ENCODE measurements at regions not wholly inside any gene's neighbourhood (a gene's known extent, or its start where the extent isn't known, plus 50 kb on each side); places are given as distances from the start of the nearest gene placed in this dataset.

DNA sequence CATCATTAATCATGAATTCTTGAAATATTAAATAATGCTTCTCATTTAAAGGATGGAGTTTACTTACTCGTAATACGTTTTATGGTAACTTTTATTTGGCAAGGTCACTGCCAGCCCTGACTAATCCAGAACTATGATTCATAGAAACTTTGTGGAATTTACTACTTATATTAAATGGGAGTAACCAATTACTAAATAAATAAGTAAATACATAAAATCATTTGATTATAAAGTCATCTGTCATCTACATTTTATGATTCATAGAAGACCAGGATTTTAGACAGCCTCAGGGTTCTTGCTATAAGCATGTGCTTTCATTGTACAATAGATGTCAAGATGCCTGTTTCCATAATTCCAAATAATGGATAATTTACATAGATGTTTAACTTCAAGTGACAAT lies 611.1 kb downstream of the TBC1D4 start:
- TF ChIP-seq, protein P1, sequence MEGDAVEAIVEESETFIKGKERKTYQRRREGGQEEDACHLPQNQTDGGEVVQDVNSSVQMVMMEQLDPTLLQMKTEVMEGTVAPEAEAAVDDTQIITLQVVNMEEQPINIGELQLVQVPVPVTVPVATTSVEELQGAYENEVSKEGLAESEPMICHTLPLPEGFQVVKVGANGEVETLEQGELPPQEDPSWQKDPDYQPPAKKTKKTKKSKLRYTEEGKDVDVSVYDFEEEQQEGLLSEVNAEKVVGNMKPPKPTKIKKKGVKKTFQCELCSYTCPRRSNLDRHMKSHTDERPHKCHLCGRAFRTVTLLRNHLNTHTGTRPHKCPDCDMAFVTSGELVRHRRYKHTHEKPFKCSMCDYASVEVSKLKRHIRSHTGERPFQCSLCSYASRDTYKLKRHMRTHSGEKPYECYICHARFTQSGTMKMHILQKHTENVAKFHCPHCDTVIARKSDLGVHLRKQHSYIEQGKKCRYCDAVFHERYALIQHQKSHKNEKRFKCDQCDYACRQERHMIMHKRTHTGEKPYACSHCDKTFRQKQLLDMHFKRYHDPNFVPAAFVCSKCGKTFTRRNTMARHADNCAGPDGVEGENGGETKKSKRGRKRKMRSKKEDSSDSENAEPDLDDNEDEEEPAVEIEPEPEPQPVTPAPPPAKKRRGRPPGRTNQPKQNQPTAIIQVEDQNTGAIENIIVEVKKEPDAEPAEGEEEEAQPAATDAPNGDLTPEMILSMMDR (IDR thresholded peaks at IDR 0.05), result no peak
- TF ChIP-seq POLR2A (IDR thresholded peaks at IDR 0.05), result no peak
